Caco-2 (cell line): ENCODE measurements at regions not wholly inside any gene's neighbourhood (a gene's known extent, or its start where the extent isn't known, plus 50 kb on each side); places are given as distances from the start of the nearest gene placed in this dataset.

Experiments used
- BruUV-seq: library from RNA; stranded (reverse); fragments of 400-500 nt; replicated peaks from 2 replicates; lab custom pipeline; 2021; lab: Mats Ljungman, UMichigan
- CTCF ChIA-PET: fragments of 300-600 bp; sonication (Branson Sonifier 250); formaldehyde crosslinking; loops from one replicate; lab custom pipeline; 2022; ENCODE audit warnings: antibody characterized with exemption; lab: Charles Lee
- POLR2A ChIA-PET: fragments of 300-600 bp; sonication (Branson Sonifier 250); formaldehyde crosslinking; loops from one replicate; lab custom pipeline; 2022; ENCODE audit warnings: antibody characterized with exemption; lab: Charles Lee
- DNase-seq, 2 experiments: peaks; one replicate each; pipeline versions ENCODE4 v3.0.0 to v3.0.0-alpha.2; 2020 to 2022
- H3K27me3 ChIP-seq: replicated peaks from 2 replicates; pipeline ENCODE4 v1.6.0; 2011; ENCODE audit warnings: low read length; ENCODE audit not compliant: control insufficient read depth, insufficient read depth
- H3K36me3 ChIP-seq: 2 replicates; pipeline ENCODE4 v1.5.1; 2011; ENCODE audit warnings: low read length; ENCODE audit not compliant: control insufficient read depth, insufficient read depth
- H3K4me1 ChIP-seq: fragments of 250-450 bp; sonication (Bioruptor Pico); 2 replicates; pipeline ENCODE4 v1.5.1; 2020; ENCODE audit warnings: mild to moderate bottlenecking
- H3K4me3 ChIP-seq: 2 replicates; pipeline ENCODE4 v1.5.1; 2011; ENCODE audit warnings: low read depth, mild to moderate bottlenecking, control low read depth, low read length
- H3K9me3 ChIP-seq: fragments of 250-450 bp; sonication (Bioruptor Pico); 2 replicates; pipeline ENCODE4 v1.5.1; 2020; ENCODE audit warnings: mild to moderate bottlenecking, moderate library complexity
- H3K27ac Mint-ChIP-seq: one replicate; pipeline ENCODE4 v1.8.0; 2022; ENCODE audit warnings: mixed read lengths; ENCODE audit not compliant: unreplicated experiment
- H3K27me3 Mint-ChIP-seq: one replicate; pipeline ENCODE4 v1.8.0; 2022; ENCODE audit warnings: mixed read lengths; ENCODE audit not compliant: insufficient read depth, unreplicated experiment
- H3K36me3 Mint-ChIP-seq: one replicate; pipeline ENCODE4 v1.8.0; 2022; ENCODE audit warnings: mild to moderate bottlenecking, mixed read lengths; ENCODE audit not compliant: insufficient read depth, unreplicated experiment
- H3K4me1 Mint-ChIP-seq: one replicate; pipeline ENCODE4 v1.8.0; 2022; ENCODE audit warnings: low read depth, mixed read lengths; ENCODE audit not compliant: unreplicated experiment
- H3K4me3 Mint-ChIP-seq: one replicate; pipeline ENCODE4 v1.8.0; 2022; ENCODE audit warnings: mild to moderate bottlenecking, moderate library complexity, mixed read lengths; ENCODE audit not compliant: unreplicated experiment
- H3K9me3 Mint-ChIP-seq: one replicate; pipeline ENCODE4 v1.8.0; 2022; ENCODE audit warnings: mixed read lengths; ENCODE audit not compliant: unreplicated experiment
- intact Hi-C: fragments of 100-400 bp; cut with micrococcal nuclease; formaldehyde crosslinking; loops from one replicate; pipeline ENCODE4 v1.10.0; 2022; ENCODE audit not compliant: unreplicated experiment
- TF ChIP-seq, protein P1 (sequence below), 2 experiments: fragments of 200-600 bp in 1 of 2; IDR thresholded peaks; 1 replicate in 1 of 2; 2 replicates in 1 of 2; pipeline versions ENCODE4 v1.5.1 to v1.8.0; 2011 to 2022; ENCODE audit warnings: antibody characterized with exemption in 1 of 2, control low read depth in 1 of 2, inconsistent platforms in 1 of 2, low read depth in 1 of 2, low read length in 1 of 2, mild to moderate bottlenecking in 1 of 2, moderate library complexity in 1 of 2; ENCODE audit not compliant: insufficient read depth in 1 of 2, severe bottlenecking in 1 of 2, unreplicated experiment in 1 of 2

DNA sequence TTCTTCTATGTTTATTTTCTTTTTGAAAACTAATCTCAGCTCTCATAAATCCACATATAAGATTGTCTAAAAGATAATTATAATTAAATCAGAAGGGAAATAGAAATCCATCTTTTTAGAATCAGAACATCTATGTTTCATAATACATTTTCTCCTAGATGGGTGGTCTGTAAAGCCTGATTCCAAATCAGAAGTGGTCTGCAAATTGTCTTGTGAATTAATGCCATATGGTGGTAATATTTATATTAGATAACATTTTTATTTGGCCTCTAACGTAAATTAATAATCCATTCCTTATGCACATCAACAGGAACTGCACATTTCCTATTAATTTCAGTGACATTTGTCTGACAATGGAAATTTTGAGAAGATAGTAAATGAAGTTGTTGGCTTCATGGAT, 52.8 kb upstream of the TBC1D5 start:
- TF ChIP-seq, protein P1, sequence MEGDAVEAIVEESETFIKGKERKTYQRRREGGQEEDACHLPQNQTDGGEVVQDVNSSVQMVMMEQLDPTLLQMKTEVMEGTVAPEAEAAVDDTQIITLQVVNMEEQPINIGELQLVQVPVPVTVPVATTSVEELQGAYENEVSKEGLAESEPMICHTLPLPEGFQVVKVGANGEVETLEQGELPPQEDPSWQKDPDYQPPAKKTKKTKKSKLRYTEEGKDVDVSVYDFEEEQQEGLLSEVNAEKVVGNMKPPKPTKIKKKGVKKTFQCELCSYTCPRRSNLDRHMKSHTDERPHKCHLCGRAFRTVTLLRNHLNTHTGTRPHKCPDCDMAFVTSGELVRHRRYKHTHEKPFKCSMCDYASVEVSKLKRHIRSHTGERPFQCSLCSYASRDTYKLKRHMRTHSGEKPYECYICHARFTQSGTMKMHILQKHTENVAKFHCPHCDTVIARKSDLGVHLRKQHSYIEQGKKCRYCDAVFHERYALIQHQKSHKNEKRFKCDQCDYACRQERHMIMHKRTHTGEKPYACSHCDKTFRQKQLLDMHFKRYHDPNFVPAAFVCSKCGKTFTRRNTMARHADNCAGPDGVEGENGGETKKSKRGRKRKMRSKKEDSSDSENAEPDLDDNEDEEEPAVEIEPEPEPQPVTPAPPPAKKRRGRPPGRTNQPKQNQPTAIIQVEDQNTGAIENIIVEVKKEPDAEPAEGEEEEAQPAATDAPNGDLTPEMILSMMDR (IDR thresholded peaks at IDR 0.05; ENCODE audit: insufficient read depth in 1 of 2, low read depth in 1 of 2, low read length in 1 of 2, severe bottlenecking in 1 of 2, unreplicated experiment in 1 of 2) = no peak
- Mint-ChIP-seq H3K36me3 (no peaks in the 10 kb centered on the region), H3K27ac (no peak overlapping the region), H3K27me3 (peaks cover 6% of the 10 kb centered on the region), H3K9me3 (peaks cover 9% of the 10 kb centered on the region), H3K4me1 (no peaks in the 10 kb centered on the region), H3K4me3 (no peak overlapping the region)
- DNase-seq = no peak
- Histone ChIP-seq H3K4me3 (no peak overlapping the region), H3K4me1 (no peaks in the 10 kb centered on the region), H3K36me3 (no peaks in the 10 kb centered on the region), H3K27me3 (no peaks in the 10 kb centered on the region), H3K9me3 (no peaks in the 10 kb centered on the region)
- intact Hi-C loops = no loop called here
- ChIA-PET CTCF (no interaction called here), POLR2A (no interaction called here)
- BruUV-seq = no TSS peak

DNA sequence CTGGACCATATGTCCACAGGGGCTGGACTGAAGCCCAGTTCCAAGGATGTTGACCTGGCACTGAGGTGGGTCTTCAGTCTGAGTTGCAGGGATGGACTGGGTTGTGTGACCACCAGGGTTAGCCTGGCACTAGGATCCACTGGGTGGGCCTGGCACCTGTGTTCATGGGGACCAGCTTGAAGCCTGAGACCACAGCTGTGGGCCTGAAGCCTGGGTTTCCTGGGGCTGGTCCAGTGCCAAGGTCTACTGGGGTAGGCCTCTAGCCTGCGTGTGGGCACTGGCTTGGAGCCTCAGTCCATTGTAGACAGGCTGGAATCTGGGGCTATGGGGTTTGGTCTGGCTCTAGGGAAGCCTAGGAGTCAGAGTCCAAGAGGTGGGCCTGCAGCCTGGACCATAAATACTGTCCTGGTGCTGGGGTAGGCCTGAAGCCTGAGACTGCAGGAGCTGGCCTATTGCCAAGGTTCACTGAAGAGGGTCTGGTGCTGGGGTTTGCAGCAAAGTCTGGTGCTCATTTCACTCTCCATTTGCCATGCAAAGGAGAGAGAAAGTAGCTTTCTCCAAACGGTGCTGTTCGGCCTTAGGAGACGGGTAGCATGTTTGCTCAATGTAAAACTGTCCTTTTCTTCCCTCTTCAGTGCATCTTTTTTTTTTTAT, 51.2 kb upstream of the TBC1D5 start:
- H3K36me3 ChIP-seq = no peaks in the 10 kb centered on the region
- H3K27ac Mint-ChIP-seq = no peak overlapping the region
- no peaks in the 10 kb centered on the region for H3K4me1 ChIP-seq
- no peaks in the 10 kb centered on the region for H3K27me3 ChIP-seq
- H3K9me3 Mint-ChIP-seq = peaks cover 9% of the 10 kb centered on the region
- POLR2A ChIA-PET = no interaction called here
- peaks cover 6% of the 10 kb centered on the region for H3K27me3 Mint-ChIP-seq
- BruUV-seq = no TSS peak
- intact Hi-C loops = no loop called here
- CTCF ChIA-PET = no interaction called here
- no peaks in the 10 kb centered on the region for H3K36me3 Mint-ChIP-seq
- no peak for DNase-seq
- H3K4me1 Mint-ChIP-seq = no peaks in the 10 kb centered on the region
- H3K4me3 ChIP-seq = no peak overlapping the region
- TF ChIP-seq, protein P1 (IDR thresholded peaks at IDR 0.05; ENCODE audit: insufficient read depth in 1 of 2, low read depth in 1 of 2, low read length in 1 of 2, severe bottlenecking in 1 of 2, unreplicated experiment in 1 of 2) = no peak
- H3K9me3 ChIP-seq = no peaks in the 10 kb centered on the region
- H3K4me3 Mint-ChIP-seq = no peak overlapping the region
